ENCODE measurements at regions not wholly inside any gene's neighbourhood (a gene's known extent, or its start where the extent isn't known, plus 50 kb on each side); places are given as distances from the start of the nearest gene placed in this dataset.
"Not testable (repeated sequence)": the region's sequence is repeated elsewhere in the genome, so short reads cannot be mapped to it uniquely, and the experiment has no call there.

GRCh38 chr10:4227586-4227985 lies 442.6 kb upstream of the KLF6 start:
- Mint-ChIP-seq H3K27ac (ENCODE audit: unreplicated experiment) (no peak overlapping the region), H3K4me1 (ENCODE audit: low read depth, unreplicated experiment) (no peaks in the 10 kb centered on the region), H3K4me3 (ENCODE audit: unreplicated experiment) (no peak overlapping the region), H3K27me3 (ENCODE audit: insufficient read depth, unreplicated experiment) (peaks cover 4% of the 10 kb centered on the region), H3K36me3 (ENCODE audit: insufficient read depth, unreplicated experiment) (no peaks in the 10 kb centered on the region), H3K9me3 (ENCODE audit: unreplicated experiment) (no peaks in the 10 kb centered on the region)
- Histone ChIP-seq H3K9me3 (no peaks in the 10 kb centered on the region), H3K27me3 (replicated peaks; ENCODE audit: control insufficient read depth, insufficient read depth, low read length) (no peaks in the 10 kb centered on the region), H3K36me3 (ENCODE audit: control insufficient read depth, insufficient read depth, low read length) (no peaks in the 10 kb centered on the region), H3K4me3 (ENCODE audit: low read depth, low read length) (no peak overlapping the region), H3K4me1 (no peaks in the 10 kb centered on the region)
- BruUV-seq (replicated peaks) = no TSS peak
- intact Hi-C loops (cut with micrococcal nuclease; ENCODE audit: unreplicated experiment) = no loop called here
- TF ChIP-seq CTCF (IDR thresholded peaks at IDR 0.05; ENCODE audit: insufficient read depth in 1 of 2, low read depth in 1 of 2, low read length in 1 of 2, severe bottlenecking in 1 of 2, unreplicated experiment in 1 of 2) = no peak
- no peak for DNase-seq
- CTCF ChIA-PET = no interaction called here
- POLR2A ChIA-PET = no interaction called here

GRCh38 chr10:4226941-4227540 lies 442.0 kb upstream of the KLF6 start:
- no TSS peak for BruUV-seq (replicated peaks)
- Histone ChIP-seq H3K4me1 (no peaks in the 10 kb centered on the region), H3K9me3 (no peaks in the 10 kb centered on the region), H3K4me3 (ENCODE audit: low read depth, low read length) (no peak overlapping the region), H3K36me3 (ENCODE audit: control insufficient read depth, insufficient read depth, low read length) (no peaks in the 10 kb centered on the region), H3K27me3 (replicated peaks; ENCODE audit: control insufficient read depth, insufficient read depth, low read length) (no peaks in the 10 kb centered on the region)
- no peak for DNase-seq
- Mint-ChIP-seq H3K9me3 (ENCODE audit: unreplicated experiment) (no peaks in the 10 kb centered on the region), H3K4me1 (ENCODE audit: low read depth, unreplicated experiment) (no peaks in the 10 kb centered on the region), H3K4me3 (ENCODE audit: unreplicated experiment) (no peak overlapping the region), H3K36me3 (ENCODE audit: insufficient read depth, unreplicated experiment) (no peaks in the 10 kb centered on the region), H3K27me3 (ENCODE audit: insufficient read depth, unreplicated experiment) (peaks cover 4% of the 10 kb centered on the region), H3K27ac (ENCODE audit: unreplicated experiment) (no peak overlapping the region)
- CTCF ChIA-PET = no interaction called here
- intact Hi-C loops (cut with micrococcal nuclease; ENCODE audit: unreplicated experiment) = no loop called here
- no peak for TF ChIP-seq CTCF (IDR thresholded peaks at IDR 0.05; ENCODE audit: insufficient read depth in 1 of 2, low read depth in 1 of 2, low read length in 1 of 2, severe bottlenecking in 1 of 2, unreplicated experiment in 1 of 2)
- POLR2A ChIA-PET = no interaction called here

GRCh38 chr10:4224178-4224577 lies 439.2 kb upstream of the KLF6 start:
- ChIA-PET POLR2A (no interaction called here), CTCF (no interaction called here)
- BruUV-seq (replicated peaks) = no TSS peak
- Histone ChIP-seq H3K36me3 (ENCODE audit: control insufficient read depth, insufficient read depth, low read length) (no peaks in the 10 kb centered on the region), H3K9me3 (no peaks in the 10 kb centered on the region), H3K27me3 (replicated peaks; ENCODE audit: control insufficient read depth, insufficient read depth, low read length) (no peaks in the 10 kb centered on the region), H3K4me3 (ENCODE audit: low read depth, low read length) (no peak overlapping the region), H3K4me1 (no peaks in the 10 kb centered on the region)
- Mint-ChIP-seq H3K4me1 (ENCODE audit: low read depth, unreplicated experiment) (no peaks in the 10 kb centered on the region), H3K27ac (ENCODE audit: unreplicated experiment) (no peak overlapping the region), H3K36me3 (ENCODE audit: insufficient read depth, unreplicated experiment) (no peaks in the 10 kb centered on the region), H3K4me3 (ENCODE audit: unreplicated experiment) (no peak overlapping the region), H3K9me3 (ENCODE audit: unreplicated experiment) (no peaks in the 10 kb centered on the region), H3K27me3 (ENCODE audit: insufficient read depth, unreplicated experiment) (peaks cover 14% of the 10 kb centered on the region)
- intact Hi-C loops (cut with micrococcal nuclease; ENCODE audit: unreplicated experiment) = no loop called here
- TF ChIP-seq CTCF (IDR thresholded peaks at IDR 0.05; ENCODE audit: insufficient read depth in 1 of 2, low read depth in 1 of 2, low read length in 1 of 2, severe bottlenecking in 1 of 2, unreplicated experiment in 1 of 2) = no peak
- DNase-seq = no peak

- H3K4me3 Mint-ChIP-seq (ENCODE audit: unreplicated experiment); H3K27me3 ChIP-seq (replicated peaks; ENCODE audit: control insufficient read depth, insufficient read depth, low read length); H3K9me3 Mint-ChIP-seq (ENCODE audit: unreplicated experiment); H3K9me3 ChIP-seq; POLR2A ChIA-PET; H3K27ac Mint-ChIP-seq (ENCODE audit: unreplicated experiment); H3K36me3 ChIP-seq (ENCODE audit: control insufficient read depth, insufficient read depth, low read length); CTCF ChIA-PET; BruUV-seq (replicated peaks); intact Hi-C loops (cut with micrococcal nuclease; ENCODE audit: unreplicated experiment); H3K4me3 ChIP-seq (ENCODE audit: low read depth, low read length); H3K4me1 ChIP-seq; H3K4me1 Mint-ChIP-seq (ENCODE audit: low read depth, unreplicated experiment); DNase-seq; H3K36me3 Mint-ChIP-seq (ENCODE audit: insufficient read depth, unreplicated experiment): not testable (repeated sequence)
- peaks cover 14% of the 10 kb centered on the region for H3K27me3 Mint-ChIP-seq (ENCODE audit: insufficient read depth, unreplicated experiment)
Observed at GRCh38 chr10:4221310-4221709, 436.3 kb upstream of the KLF6 start.
